Gastrocnemius medialis (tissue), 4 donors: ENCODE measurements at regions not wholly inside any gene's neighbourhood (a gene's known extent, or its start where the extent isn't known, plus 50 kb on each side); places are given as distances from the start of the nearest gene placed in this dataset.

Experiments
- CTCF ChIP-seq, 5 experiments: fragments of 450-650 bp in 3 of 5; fragments of 200-600 bp in 2 of 5; sonication (generic) in 2 of 5; IDR thresholded peaks in 4 of 5; conservative IDR thresholded peaks in 1 of 5; 1 replicate in 4 of 5; 2 replicates in 1 of 5; pipeline ENCODE4 v1.5.1; 2016 to 2019; ENCODE audit warnings: antibody characterized with exemption in 5 of 5, mild to moderate bottlenecking in 3 of 5, moderate library complexity in 3 of 5
- POLR2A ChIP-seq, 2 donors: fragments of 450-650 bp; IDR thresholded peaks; one replicate each; pipeline ENCODE4 v1.6.1; 2017; ENCODE audit warnings: antibody characterized with exemption in 2 of 2, mild to moderate bottlenecking in 2 of 2, moderate library complexity in 2 of 2

- TF ChIP-seq CTCF (IDR thresholded peaks at IDR 0.05 in 4 of 5, conservative IDR thresholded peaks at IDR 0.05 in 1 of 5) (no peak), POLR2A (IDR thresholded peaks at IDR 0.05) (no peak)
Measured at GRCh38 chr6:144659202-144660182, 374.4 kb downstream of the UTRN start.
